ENCODE measurements at regions not wholly inside any gene's neighbourhood (a gene's known extent, or its start where the extent isn't known, plus 50 kb on each side); places are given as distances from the start of the nearest gene placed in this dataset.

GRCh38 chr2:120635146-120635545 is 100.5 kb upstream of the GLI2 start:
- no peak overlapping the region for H3K9ac ChIP-seq (replicated peaks in 1 of 4; ENCODE audit: extremely low read depth in 1 of 4, low read depth in 3 of 4, low read length in 3 of 4)
- peaks cover 0 to 4% (median 0%) of the 10 kb centered on the region in 4 experiments; a peak in 1 of 7 replicates for H3K4me1 ChIP-seq (replicated peaks in 1 of 4; ENCODE audit: control insufficient read depth in 3 of 4, insufficient read depth in 4 of 4, low read length in 3 of 4)
- no peak overlapping the region for H4K91ac ChIP-seq (replicated peaks; ENCODE audit: insufficient read length, low read length)
- H3K79me2 ChIP-seq (ENCODE audit: control insufficient read depth in 1 of 2, insufficient read depth in 2 of 2, low read length in 2 of 2), result no peaks in the 10 kb centered on the region
- no peak overlapping the region for H3K4me2 ChIP-seq (ENCODE audit: insufficient read depth in 1 of 2, low read depth in 2 of 2, low read length in 2 of 2)
- H3K79me1 ChIP-seq (ENCODE audit: low read depth, low read length), result no peaks in the 10 kb centered on the region
- H3K4me3 ChIP-seq (ENCODE audit: extremely low read depth in 1 of 4, insufficient read depth in 2 of 4, low read depth in 3 of 4, low read length in 4 of 4), result no peak overlapping the region
- no peak overlapping the region for H3K14ac ChIP-seq (ENCODE audit: insufficient read length)
- ChIA-PET CTCF (ENCODE audit: partially characterized antibody) (interaction anchor here (0.8 to 1.4 kb wide), 4 partner anchors 13 to 46 kb away, joined by 3 to 9 read pairs (median 4); no protein-coding TSS in a partner anchor), POLR2A (ENCODE audit: partially characterized antibody) (interaction anchor here (1.1 kb wide), 1 partner anchor 299 kb away, joined by 3 read pairs; no protein-coding TSS in a partner anchor)
- H2BK20ac ChIP-seq (ENCODE audit: low read length), result no peak overlapping the region
- no peak overlapping the region for H2BK120ac ChIP-seq (replicated peaks; ENCODE audit: low read depth, low read length)
- no peak overlapping the region for H3K4ac ChIP-seq (replicated peaks; ENCODE audit: insufficient read length, low read depth, low read length)
- H3K18ac ChIP-seq (ENCODE audit: extremely low read depth, low read length), result no peak overlapping the region
- no peak overlapping the region for H2BK12ac ChIP-seq (ENCODE audit: low read depth, low read length)
- WGBS, 2 experiments (ENCODE audit: extremely low coverage in 1 of 2, insufficient coverage in 1 of 2, insufficient read length in 1 of 2, insufficient replicate concordance in 2 of 2, low coverage in 1 of 2, low lambda C conversion rate in 2 of 2, missing lambda C conversion rate in 1 of 2), result 92% methylated on average over 5 of the region's 5 CpGs; no CpG with 5 or more reads in 1 of the 2 experiments
- no peak overlapping the region for H2BK15ac ChIP-seq (ENCODE audit: low read length)
- H3K23me2 ChIP-seq (ENCODE audit: low read depth, low read length), result peaks cover 2% of the 10 kb centered on the region; the same call in 1 of the 2 replicates
- H3K36me3 ChIP-seq (ENCODE audit: control insufficient read depth in 2 of 4, insufficient read depth in 4 of 4, low read length in 3 of 4), result no peaks in the 10 kb centered on the region
- no peak overlapping the region for H3K56ac ChIP-seq (replicated peaks; ENCODE audit: insufficient read length, low read depth, low read length)
- no peak overlapping the region for H3K23ac ChIP-seq (ENCODE audit: insufficient read length)
- no peak overlapping the region for H3K27ac ChIP-seq (ENCODE audit: low read depth, low read length)
- peaks cover 0 to 11% (median 2%) of the 10 kb centered on the region in 4 experiments; a peak in 4 of 7 replicates for H3K27me3 ChIP-seq (replicated peaks in 1 of 4; ENCODE audit: control insufficient read depth in 3 of 4, extremely low read depth in 1 of 4, insufficient read depth in 3 of 4, low read length in 3 of 4)
- H4K20me1 ChIP-seq (replicated peaks in 1 of 2; ENCODE audit: control insufficient read depth in 1 of 2, insufficient read depth in 2 of 2, low read length in 2 of 2), result peaks cover 0 to 2% of the 10 kb centered on the region in 2 experiments
- DNase-seq (ENCODE audit: low read depth in 1 of 2, low spot score in 2 of 2) (no peak), FAIRE-seq (no peak)
- no peak overlapping the region for H2AK5ac ChIP-seq (ENCODE audit: low read depth, low read length)
- no peak overlapping the region for H2BK5ac ChIP-seq (ENCODE audit: low read depth, low read length)
- no peak overlapping the region for H4K8ac ChIP-seq (ENCODE audit: extremely low read depth, insufficient read depth, low read length)
- no peak overlapping the region for H4K5ac ChIP-seq (ENCODE audit: insufficient read length, low read depth, low read length)
- no peaks in the 10 kb centered on the region for H3K9me3 ChIP-seq (ENCODE audit: insufficient read depth in 2 of 2, low read depth in 1 of 2, low read length in 1 of 2)
- H2AFZ ChIP-seq (ENCODE audit: low read length), result no peak overlapping the region
- TF ChIP-seq TEAD4 (IDR thresholded peaks at IDR 0.05; ENCODE audit: low read depth, low read length) (no peak), CHD1 (IDR thresholded peaks at IDR 0.05; ENCODE audit: low read depth, low read length) (no peak), KDM1A (IDR thresholded peaks at IDR 0.05; ENCODE audit: borderline replicate concordance, low read length) (no peak), CEBPB (IDR thresholded peaks at IDR 0.05; ENCODE audit: low read depth, low read length) (no peak), CBX8 (IDR thresholded peaks at IDR 0.05; ENCODE audit: borderline replicate concordance, low read depth, low read length) (no peak), ATF2 (IDR thresholded peaks at IDR 0.05; ENCODE audit: low read length) (no peak), EGR1 (IDR thresholded peaks at IDR 0.05; ENCODE audit: borderline replicate concordance, low read depth, low read length) (no peak), PHF8 (conservative IDR thresholded peaks at IDR 0.05; ENCODE audit: low read depth, low read length) (no peak), BRCA1 (IDR thresholded peaks at IDR 0.05; ENCODE audit: low read depth, low read length) (no peak), YY1 (IDR thresholded peaks at IDR 0.05; ENCODE audit: low read depth, low read length) (no peak)
- TF ChIP-seq, protein P1, sequence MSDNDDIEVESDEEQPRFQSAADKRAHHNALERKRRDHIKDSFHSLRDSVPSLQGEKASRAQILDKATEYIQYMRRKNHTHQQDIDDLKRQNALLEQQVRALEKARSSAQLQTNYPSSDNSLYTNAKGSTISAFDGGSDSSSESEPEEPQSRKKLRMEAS (IDR thresholded peaks at IDR 0.05), result no peak
